ENCODE measurements at regions not wholly inside any gene's neighbourhood (a gene's known extent, or its start where the extent isn't known, plus 50 kb on each side); places are given as distances from the start of the nearest gene placed in this dataset.

GRCh38 chr9:13580760-13581159 is 301.3 kb upstream of the MPDZ start:
- Histone ChIP-seq H3K4me1 (peaks cover 0 to under 1% (median 0%) of the 10 kb centered on the region in 4 donors), H3K27ac (no peak overlapping the region), H3K4me3 (no peak overlapping the region), H3K9me3 (no peaks in the 10 kb centered on the region), H3K27me3 (no peaks in the 10 kb centered on the region), H3K36me3 (no peaks in the 10 kb centered on the region)
- intact Hi-C loops (cut with DNase I): no loop called here
- no peak for DNase-seq
- 77 to 86% methylated on average over 5 of the region's 5 CpGs for WGBS, 2 donors
- TF ChIP-seq POLR2A (IDR thresholded peaks at IDR 0.05): no peak
- TF ChIP-seq CTCF (IDR thresholded peaks at IDR 0.05): no peak
- no peak for TF ChIP-seq EP300 (IDR thresholded peaks at IDR 0.05)
- no peak for TF ChIP-seq POLR2AphosphoS5 (IDR thresholded peaks at IDR 0.05)

- H3K27me3 ChIP-seq: no peaks in the 10 kb centered on the region
- H3K36me3 ChIP-seq: no peaks in the 10 kb centered on the region
- no peak overlapping the region for H3K27ac ChIP-seq
- no peaks in the 10 kb centered on the region for H3K4me1 ChIP-seq
- TF ChIP-seq POLR2AphosphoS5 (IDR thresholded peaks at IDR 0.05) (no peak), POLR2A (IDR thresholded peaks at IDR 0.05) (no peak), EP300 (IDR thresholded peaks at IDR 0.05) (no peak), CTCF (IDR thresholded peaks at IDR 0.05) (no peak)
- WGBS, 2 donors: 56 to 74% methylated on average over 3 of the region's 3 CpGs
- H3K9me3 ChIP-seq: no peaks in the 10 kb centered on the region
- DNase-seq: no peak
- no peak overlapping the region for H3K4me3 ChIP-seq
- intact Hi-C loops (cut with DNase I): no loop called here
Observed at GRCh38 chr9:13580131-13580530, 300.6 kb upstream of the MPDZ start.

- no peak for DNase-seq
- no peaks in the 10 kb centered on the region for H3K27me3 ChIP-seq
- no peaks in the 10 kb centered on the region for H3K4me1 ChIP-seq
- intact Hi-C loops (cut with DNase I): no loop called here
- TF ChIP-seq CTCF (IDR thresholded peaks at IDR 0.05): no peak
- TF ChIP-seq POLR2AphosphoS5 (IDR thresholded peaks at IDR 0.05): no peak
- no peak for TF ChIP-seq EP300 (IDR thresholded peaks at IDR 0.05)
- no peak for TF ChIP-seq POLR2A (IDR thresholded peaks at IDR 0.05)
- no peak overlapping the region for H3K4me3 ChIP-seq
- H3K27ac ChIP-seq: no peak overlapping the region
- no peaks in the 10 kb centered on the region for H3K9me3 ChIP-seq
- H3K36me3 ChIP-seq: no peaks in the 10 kb centered on the region
Observed at GRCh38 chr9:13576101-13576500, 296.6 kb upstream of the MPDZ start.

GRCh38 chr9:13575558-13575957 is 296.1 kb upstream of the MPDZ start:
- Histone ChIP-seq H3K27me3 (no peaks in the 10 kb centered on the region), H3K27ac (no peak overlapping the region), H3K9me3 (no peaks in the 10 kb centered on the region), H3K4me3 (no peak overlapping the region), H3K4me1 (no peaks in the 10 kb centered on the region), H3K36me3 (no peaks in the 10 kb centered on the region)
- 87 to 94% methylated on average over 1 of the region's 1 CpG for WGBS, 2 donors
- intact Hi-C loops (cut with DNase I): no loop called here
- no peak for DNase-seq
- TF ChIP-seq CTCF (IDR thresholded peaks at IDR 0.05) (no peak), POLR2A (IDR thresholded peaks at IDR 0.05) (no peak), POLR2AphosphoS5 (IDR thresholded peaks at IDR 0.05) (no peak), EP300 (IDR thresholded peaks at IDR 0.05) (no peak)

Measured in sigmoid colon (tissue), 6 donors.